ENCODE measurements at regions not wholly inside any gene's neighbourhood (a gene's known extent, or its start where the extent isn't known, plus 50 kb on each side); places are given as distances from the start of the nearest gene placed in this dataset.

DNA sequence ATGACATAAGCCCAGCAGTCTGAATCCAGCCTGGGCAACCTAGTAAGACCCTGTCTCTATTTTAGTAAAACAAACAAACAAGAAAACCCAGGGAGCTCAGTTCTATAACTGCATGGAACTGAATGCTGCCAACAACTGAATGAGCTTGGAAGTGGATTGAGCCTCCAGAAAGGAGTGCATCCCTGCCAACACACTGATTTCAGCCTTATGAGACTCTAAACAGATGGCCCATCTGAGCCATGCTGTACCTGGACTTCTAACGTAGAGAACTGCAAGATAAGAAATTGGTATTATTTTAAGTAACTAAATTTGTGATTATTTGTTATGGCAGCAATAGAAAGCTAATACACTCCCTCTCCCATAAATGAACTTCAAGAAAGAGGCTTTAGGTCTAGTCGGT, 150.4 kb upstream of the RAI14 start:
- in situ Hi-C loops (cut with HindIII; ENCODE audit: low sequenced_read_pairs) = no loop called here
- no peak overlapping the region for H3K4me3 ChIP-seq (ENCODE audit: low read depth, low read length)
- TF ChIP-seq, protein P1, sequence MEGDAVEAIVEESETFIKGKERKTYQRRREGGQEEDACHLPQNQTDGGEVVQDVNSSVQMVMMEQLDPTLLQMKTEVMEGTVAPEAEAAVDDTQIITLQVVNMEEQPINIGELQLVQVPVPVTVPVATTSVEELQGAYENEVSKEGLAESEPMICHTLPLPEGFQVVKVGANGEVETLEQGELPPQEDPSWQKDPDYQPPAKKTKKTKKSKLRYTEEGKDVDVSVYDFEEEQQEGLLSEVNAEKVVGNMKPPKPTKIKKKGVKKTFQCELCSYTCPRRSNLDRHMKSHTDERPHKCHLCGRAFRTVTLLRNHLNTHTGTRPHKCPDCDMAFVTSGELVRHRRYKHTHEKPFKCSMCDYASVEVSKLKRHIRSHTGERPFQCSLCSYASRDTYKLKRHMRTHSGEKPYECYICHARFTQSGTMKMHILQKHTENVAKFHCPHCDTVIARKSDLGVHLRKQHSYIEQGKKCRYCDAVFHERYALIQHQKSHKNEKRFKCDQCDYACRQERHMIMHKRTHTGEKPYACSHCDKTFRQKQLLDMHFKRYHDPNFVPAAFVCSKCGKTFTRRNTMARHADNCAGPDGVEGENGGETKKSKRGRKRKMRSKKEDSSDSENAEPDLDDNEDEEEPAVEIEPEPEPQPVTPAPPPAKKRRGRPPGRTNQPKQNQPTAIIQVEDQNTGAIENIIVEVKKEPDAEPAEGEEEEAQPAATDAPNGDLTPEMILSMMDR (IDR thresholded peaks at IDR 0.05; ENCODE audit: low read depth, low read length, missing control alignments) = no peak
- DNase-seq (ENCODE audit: low read depth) = no peak

DNA sequence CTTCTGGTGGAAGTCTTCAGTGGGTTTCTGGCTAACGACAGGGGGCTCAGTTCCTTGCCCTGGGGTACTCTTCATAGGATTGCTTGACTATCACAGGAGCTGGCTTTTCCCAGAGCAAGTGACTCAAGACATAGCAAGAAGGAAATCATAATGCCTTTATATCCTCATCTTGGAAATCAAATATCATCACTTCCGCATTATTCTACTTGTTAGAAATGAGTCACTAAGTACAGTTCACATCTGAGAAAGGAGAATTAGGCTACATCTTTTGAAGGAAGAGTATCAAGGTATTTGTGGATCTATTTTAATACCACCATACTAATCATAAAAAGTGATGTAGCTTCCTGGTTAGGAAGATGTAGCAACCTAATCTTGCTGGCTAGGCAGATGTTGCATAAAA, 148.2 kb upstream of the RAI14 start:
- no peak overlapping the region for H3K4me3 ChIP-seq (ENCODE audit: low read depth, low read length)
- DNase-seq (ENCODE audit: low read depth) = no peak
- in situ Hi-C loops (cut with HindIII; ENCODE audit: low sequenced_read_pairs) = no loop called here
- TF ChIP-seq, protein P1 (IDR thresholded peaks at IDR 0.05; ENCODE audit: low read depth, low read length, missing control alignments) = no peak

DNA sequence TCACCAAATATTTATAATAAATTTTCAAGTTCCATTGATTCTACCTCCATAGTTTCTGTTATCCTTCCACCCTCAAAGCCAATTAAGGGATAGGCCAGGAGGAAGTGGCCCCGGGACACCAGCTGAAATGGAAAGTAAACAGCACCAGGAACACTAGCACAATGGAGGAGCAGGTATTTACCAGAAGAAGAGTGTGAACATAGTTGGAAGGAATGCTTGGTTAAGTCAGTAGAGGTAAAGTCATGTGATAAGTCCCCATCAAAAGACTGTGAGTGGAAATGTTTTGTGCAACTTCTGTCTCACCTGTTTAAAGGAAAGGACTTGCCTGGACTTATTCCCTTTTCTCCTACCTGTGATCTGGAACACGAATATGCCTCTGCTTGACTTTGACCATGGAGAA, 146.7 kb upstream of the RAI14 start:
- TF ChIP-seq, protein P1 (IDR thresholded peaks at IDR 0.05; ENCODE audit: low read depth, low read length, missing control alignments) = no peak
- H3K4me3 ChIP-seq (ENCODE audit: low read depth, low read length) = no peak overlapping the region
- DNase-seq (ENCODE audit: low read depth) = no peak
- in situ Hi-C loops (cut with HindIII; ENCODE audit: low sequenced_read_pairs) = no loop called here

DNA sequence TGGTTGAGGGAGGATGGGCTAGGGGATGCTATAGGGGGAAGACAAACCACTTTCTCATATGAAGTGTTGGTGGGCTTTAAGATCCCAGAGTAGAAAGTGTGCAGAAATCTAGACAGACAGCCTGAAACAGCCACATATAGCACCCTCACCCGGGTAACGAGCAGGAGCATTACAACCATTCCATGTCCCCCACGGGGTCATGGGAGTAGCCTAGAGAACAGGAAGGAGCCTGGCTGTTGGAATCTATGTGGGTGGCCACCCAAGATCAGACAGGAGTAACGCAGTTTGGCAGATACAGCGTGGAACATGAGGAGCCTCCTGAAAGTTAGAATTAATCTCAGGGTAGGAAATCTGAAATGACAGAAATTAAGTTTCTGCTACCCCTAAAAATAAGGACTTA, 146.1 kb upstream of the RAI14 start:
- H3K4me3 ChIP-seq (ENCODE audit: low read depth, low read length) = no peak overlapping the region
- no peak for DNase-seq (ENCODE audit: low read depth)
- in situ Hi-C loops (cut with HindIII; ENCODE audit: low sequenced_read_pairs) = no loop called here
- TF ChIP-seq, protein P1 (IDR thresholded peaks at IDR 0.05; ENCODE audit: low read depth, low read length, missing control alignments) = no peak

DNA sequence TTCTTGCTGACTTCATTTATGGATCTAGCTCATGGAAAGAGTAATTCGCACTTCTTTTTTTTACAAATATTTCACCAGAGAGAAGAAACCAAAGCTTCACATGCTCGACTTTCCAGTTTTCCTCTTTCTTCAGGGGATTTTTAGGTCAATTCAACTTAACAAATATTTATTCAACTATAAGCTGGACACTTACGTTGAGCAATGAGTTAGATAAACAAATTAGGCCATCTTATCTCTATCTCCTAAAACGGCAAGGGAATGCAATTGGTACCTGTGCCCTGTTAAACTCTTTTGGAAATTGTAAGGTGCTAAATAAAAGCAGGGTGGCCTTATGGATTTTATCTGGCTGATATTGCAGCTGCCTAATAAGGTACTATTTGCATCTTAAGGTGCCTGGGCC, 145.1 kb upstream of the RAI14 start:
- no peak for DNase-seq (ENCODE audit: low read depth)
- TF ChIP-seq, protein P1 (IDR thresholded peaks at IDR 0.05; ENCODE audit: low read depth, low read length, missing control alignments) = no peak
- in situ Hi-C loops (cut with HindIII; ENCODE audit: low sequenced_read_pairs) = no loop called here
- H3K4me3 ChIP-seq (ENCODE audit: low read depth, low read length) = no peak overlapping the region

DNA sequence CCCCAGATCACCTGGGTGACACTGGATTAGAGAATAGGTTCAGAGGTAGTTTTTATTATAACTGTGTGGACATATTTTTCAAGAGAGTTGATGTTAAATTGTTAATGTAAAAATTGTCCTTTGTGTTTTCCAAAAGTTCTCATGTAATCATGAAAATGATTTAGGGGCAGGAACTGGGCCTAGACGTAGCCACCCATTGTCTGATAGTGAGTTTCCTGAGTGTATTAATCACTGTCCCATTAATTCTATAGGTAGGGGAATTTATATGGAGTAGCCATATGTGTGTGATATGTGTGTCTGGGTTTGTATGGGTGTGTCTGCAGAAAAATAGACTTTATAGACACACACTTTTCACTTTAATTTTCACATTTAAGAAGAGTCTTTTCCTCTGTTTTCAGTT, 144.6 kb upstream of the RAI14 start:
- no peak overlapping the region for H3K4me3 ChIP-seq (ENCODE audit: low read depth, low read length)
- in situ Hi-C loops (cut with HindIII; ENCODE audit: low sequenced_read_pairs) = no loop called here
- DNase-seq (ENCODE audit: low read depth) = no peak
- TF ChIP-seq, protein P1 (IDR thresholded peaks at IDR 0.05; ENCODE audit: low read depth, low read length, missing control alignments) = no peak

DNA sequence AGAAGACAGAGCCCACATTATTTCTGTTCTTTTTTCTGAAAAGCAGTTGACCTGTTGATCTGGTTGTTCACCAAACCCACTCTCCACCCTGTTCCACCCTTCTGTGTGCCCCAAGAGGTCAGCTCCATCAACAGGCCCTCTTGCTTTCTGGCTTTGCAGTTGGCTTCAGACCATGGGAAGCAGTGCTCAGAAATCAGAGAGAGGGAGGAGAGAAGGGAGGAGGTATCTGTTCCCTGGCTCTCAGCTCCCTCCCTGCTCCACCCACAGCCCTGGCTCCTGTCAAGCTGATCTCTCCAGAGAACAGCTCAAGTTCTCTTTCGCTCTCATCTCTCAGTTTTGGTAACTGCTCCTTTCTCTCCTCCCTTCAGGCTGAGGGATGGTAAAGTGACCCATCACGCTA, 144.2 kb upstream of the RAI14 start:
- TF ChIP-seq, protein P1 (IDR thresholded peaks at IDR 0.05; ENCODE audit: low read depth, low read length, missing control alignments) = no peak
- in situ Hi-C loops (cut with HindIII; ENCODE audit: low sequenced_read_pairs) = no loop called here
- DNase-seq (ENCODE audit: low read depth) = no peak
- H3K4me3 ChIP-seq (ENCODE audit: low read depth, low read length) = no peak overlapping the region
